Panc1 (cell line): ENCODE measurements at regions not wholly inside any gene's neighbourhood (a gene's known extent, or its start where the extent isn't known, plus 50 kb on each side); places are given as distances from the start of the nearest gene placed in this dataset.

Experiments used
- ATAC-seq: fragments of 200-7000 bp; cut with Tn5 transposase; 2 replicates; pipeline ENCODE4 v1.9.1; 2020; ENCODE audit warnings: mild to moderate bottlenecking, moderate library complexity
- BruUV-seq: library from RNA; stranded (reverse); fragments of 400-500 nt; replicated peaks from 2 replicates; lab custom pipeline; 2021; lab: Mats Ljungman, UMichigan
- CTCF ChIA-PET: fragments of 300-600 bp; sonication (Branson Sonifier 250); formaldehyde crosslinking; loops from one replicate; lab custom pipeline; 2022; ENCODE audit warnings: antibody characterized with exemption; lab: Charles Lee
- POLR2A ChIA-PET: fragments of 300-600 bp; sonication (Branson Sonifier 250); formaldehyde crosslinking; loops from one replicate; lab custom pipeline; 2022; ENCODE audit warnings: antibody characterized with exemption; lab: Charles Lee
- DNase-seq: peaks from one replicate; pipeline ENCODE4 v3.0.0-alpha.2; 2010; ENCODE audit warnings: low read depth, low spot score
- H3K27ac ChIP-seq: 2 replicates; pipeline ENCODE4 v1.5.1; 2011; ENCODE audit warnings: mild to moderate bottlenecking, low read length, inconsistent platforms
- H3K27me3 ChIP-seq: fragments of 200-500 bp; sonication (Bioruptor generic); 2 replicates; pipeline ENCODE4 v1.6.0; 2014; ENCODE audit warnings: low read length, inconsistent platforms; ENCODE audit not compliant: control insufficient read depth, insufficient read depth
- H3K36me3 ChIP-seq: fragments of 200-500 bp; sonication (Bioruptor generic); 2 replicates; pipeline ENCODE4 v1.5.1; 2014; ENCODE audit warnings: inconsistent platforms, mild to moderate bottlenecking, low read length, moderate library complexity; ENCODE audit not compliant: control insufficient read depth, insufficient read depth
- H3K4me1 ChIP-seq: 2 replicates; pipeline ENCODE4 v1.5.1; 2011; ENCODE audit warnings: inconsistent platforms, mild to moderate bottlenecking, low read length, moderate library complexity; ENCODE audit not compliant: control insufficient read depth, insufficient read depth
- H3K4me3 ChIP-seq, 2 experiments: 2 replicates each; pipeline ENCODE4 v1.5.1; 2011 to 2012; ENCODE audit warnings: low read depth in 2 of 2, low read length in 2 of 2, mild to moderate bottlenecking in 2 of 2, inconsistent platforms in 1 of 2, moderate library complexity in 1 of 2
- H3K9me3 ChIP-seq: fragments of 200-500 bp; sonication (Bioruptor generic); 2 replicates; pipeline ENCODE4 v1.5.1; 2014; ENCODE audit warnings: low read depth, mild to moderate bottlenecking, inconsistent platforms, low read length, moderate library complexity; ENCODE audit not compliant: control insufficient read depth, insufficient read depth
- CTCF ChIP-seq: fragments of 450-650 bp; IDR thresholded peaks from 2 replicates; pipeline ENCODE4 v1.5.1; 2017; ENCODE audit warnings: mild to moderate bottlenecking
- POLR2AphosphoS5 ChIP-seq: IDR thresholded peaks from 2 replicates; pipeline ENCODE4 v1.6.1; 2012; ENCODE audit warnings: mild to moderate bottlenecking, low read depth, low read length, moderate library complexity
- SIN3A ChIP-seq: IDR thresholded peaks from 2 replicates; pipeline ENCODE4 v1.6.1; 2012; ENCODE audit warnings: low read depth, mild to moderate bottlenecking, low read length, moderate library complexity, borderline replicate concordance; ENCODE audit not compliant: insufficient read depth
- TCF7L2 ChIP-seq: IDR thresholded peaks from 2 replicates; pipeline ENCODE4 v1.6.1; 2011; ENCODE audit warnings: mild to moderate bottlenecking, low read depth, low read length, inconsistent platforms
- in situ Hi-C: cut with HindIII; loops from 2 replicates; pipeline ENCODE4 v1.10.0; 2016; ENCODE audit warnings: low sequenced_read_pairs, low pct_unique_long_range_greater_than_20kb
- intact Hi-C: fragments of 100-400 bp; cut with micrococcal nuclease; formaldehyde crosslinking; loops from one replicate; pipeline ENCODE4 v1.10.0; 2022; ENCODE audit not compliant: unreplicated experiment
- TF ChIP-seq, protein P1 (sequence below), 2 experiments: IDR thresholded peaks; 2 replicates each; pipeline ENCODE4 v1.6.1; 2011 to 2012; ENCODE audit warnings: low read depth in 2 of 2, control low read depth in 1 of 2, low read length in 1 of 2, mild to moderate bottlenecking in 1 of 2, moderate library complexity in 1 of 2; ENCODE audit not compliant: insufficient read depth in 1 of 2

DNA sequence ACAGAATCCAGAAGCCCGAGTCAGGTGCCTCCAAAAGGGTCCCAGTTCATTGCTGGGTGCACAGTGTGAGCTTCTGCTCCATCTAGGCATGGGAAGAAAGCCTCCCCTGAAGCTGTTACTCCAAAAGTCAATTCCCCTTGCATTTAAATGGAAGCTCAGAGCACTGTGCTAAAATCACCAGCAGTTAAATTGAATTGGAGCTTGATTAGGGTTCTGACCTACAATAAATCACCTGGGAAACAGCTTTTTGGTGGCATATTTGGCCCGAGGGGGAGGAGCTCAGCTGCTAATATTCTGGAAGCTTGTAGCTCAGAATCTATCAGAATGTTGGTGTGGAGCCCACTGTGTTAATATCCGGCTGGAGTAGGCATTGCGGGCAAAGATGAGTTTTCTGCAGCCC, 87.1 kb upstream of the RGMA start:
- Histone ChIP-seq H3K4me1 (no peaks in the 10 kb centered on the region), H3K27me3 (no peaks in the 10 kb centered on the region), H3K9me3 (no peaks in the 10 kb centered on the region), H3K4me3 (no peak overlapping the region), H3K27ac (no peak overlapping the region), H3K36me3 (no peaks in the 10 kb centered on the region)
- in situ Hi-C loops = no loop called here
- intact Hi-C loops = no loop called here
- DNase-seq (no peak), ATAC-seq (no peak)
- no peak for TF ChIP-seq TCF7L2
- no TSS peak for BruUV-seq
- ChIA-PET CTCF (no interaction called here), POLR2A (no interaction called here)

GRCh38 chr15:93174836-93175235, 85.8 kb upstream of the RGMA start:
- H3K9me3 ChIP-seq = no peaks in the 10 kb centered on the region
- no peak overlapping the region for H3K27ac ChIP-seq
- no peak overlapping the region for H3K4me3 ChIP-seq
- ATAC-seq (no peak), DNase-seq (no peak)
- TF ChIP-seq POLR2AphosphoS5 = no peak
- no peak for TF ChIP-seq SIN3A
- TF ChIP-seq, protein P1, sequence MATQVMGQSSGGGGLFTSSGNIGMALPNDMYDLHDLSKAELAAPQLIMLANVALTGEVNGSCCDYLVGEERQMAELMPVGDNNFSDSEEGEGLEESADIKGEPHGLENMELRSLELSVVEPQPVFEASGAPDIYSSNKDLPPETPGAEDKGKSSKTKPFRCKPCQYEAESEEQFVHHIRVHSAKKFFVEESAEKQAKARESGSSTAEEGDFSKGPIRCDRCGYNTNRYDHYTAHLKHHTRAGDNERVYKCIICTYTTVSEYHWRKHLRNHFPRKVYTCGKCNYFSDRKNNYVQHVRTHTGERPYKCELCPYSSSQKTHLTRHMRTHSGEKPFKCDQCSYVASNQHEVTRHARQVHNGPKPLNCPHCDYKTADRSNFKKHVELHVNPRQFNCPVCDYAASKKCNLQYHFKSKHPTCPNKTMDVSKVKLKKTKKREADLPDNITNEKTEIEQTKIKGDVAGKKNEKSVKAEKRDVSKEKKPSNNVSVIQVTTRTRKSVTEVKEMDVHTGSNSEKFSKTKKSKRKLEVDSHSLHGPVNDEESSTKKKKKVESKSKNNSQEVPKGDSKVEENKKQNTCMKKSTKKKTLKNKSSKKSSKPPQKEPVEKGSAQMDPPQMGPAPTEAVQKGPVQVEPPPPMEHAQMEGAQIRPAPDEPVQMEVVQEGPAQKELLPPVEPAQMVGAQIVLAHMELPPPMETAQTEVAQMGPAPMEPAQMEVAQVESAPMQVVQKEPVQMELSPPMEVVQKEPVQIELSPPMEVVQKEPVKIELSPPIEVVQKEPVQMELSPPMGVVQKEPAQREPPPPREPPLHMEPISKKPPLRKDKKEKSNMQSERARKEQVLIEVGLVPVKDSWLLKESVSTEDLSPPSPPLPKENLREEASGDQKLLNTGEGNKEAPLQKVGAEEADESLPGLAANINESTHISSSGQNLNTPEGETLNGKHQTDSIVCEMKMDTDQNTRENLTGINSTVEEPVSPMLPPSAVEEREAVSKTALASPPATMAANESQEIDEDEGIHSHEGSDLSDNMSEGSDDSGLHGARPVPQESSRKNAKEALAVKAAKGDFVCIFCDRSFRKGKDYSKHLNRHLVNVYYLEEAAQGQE (IDR thresholded peaks at IDR 0.05; ENCODE audit: insufficient read depth in 1 of 2, low read depth in 2 of 2, low read length in 1 of 2) = no peak
- no peak for TF ChIP-seq TCF7L2
- TF ChIP-seq CTCF = no peak
- H3K36me3 ChIP-seq = no peaks in the 10 kb centered on the region
- no peaks in the 10 kb centered on the region for H3K4me1 ChIP-seq
- 0 out of 2 replicates have a peak, but pooled peaks cover 5% of the 10 kb centered on the region for H3K27me3 ChIP-seq
- intact Hi-C loops (no loop called here), in situ Hi-C loops (no loop called here)
- CTCF ChIA-PET = no interaction called here
- BruUV-seq = no TSS peak
- POLR2A ChIA-PET = no interaction called here

DNA sequence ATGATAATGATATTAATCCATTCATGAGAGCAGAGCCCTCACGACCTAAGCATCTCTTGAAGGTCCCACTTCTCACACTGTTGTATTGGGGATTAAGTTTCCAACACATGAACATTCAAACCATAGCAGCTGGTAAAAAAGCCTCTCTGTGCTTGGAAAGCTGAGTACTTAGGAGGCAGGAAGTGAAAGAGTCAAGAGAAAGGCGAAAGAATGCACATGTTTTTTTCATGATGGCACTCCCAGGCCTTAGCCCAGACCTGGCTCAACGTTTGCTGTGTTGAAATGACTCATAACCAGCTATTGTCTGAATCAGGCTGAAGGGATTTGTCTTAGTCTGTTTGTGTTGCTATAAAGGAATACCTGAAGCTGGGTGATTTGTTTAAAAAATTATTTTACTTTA, 84.4 kb upstream of the RGMA start:
- intact Hi-C loops = no loop called here
- in situ Hi-C loops = no loop called here
- POLR2A ChIA-PET = no interaction called here
- TF ChIP-seq TCF7L2 = no peak
- no peak for TF ChIP-seq POLR2AphosphoS5
- no peak for TF ChIP-seq SIN3A
- TF ChIP-seq, protein P1 (IDR thresholded peaks at IDR 0.05; ENCODE audit: insufficient read depth in 1 of 2, low read depth in 2 of 2, low read length in 1 of 2) = no peak
- no peak for TF ChIP-seq CTCF
- no peak for DNase-seq
- Histone ChIP-seq H3K9me3 (no peaks in the 10 kb centered on the region), H3K4me3 (no peak overlapping the region), H3K27ac (no peak overlapping the region), H3K36me3 (no peaks in the 10 kb centered on the region), H3K4me1 (no peaks in the 10 kb centered on the region), H3K27me3 (peaks cover 9% of the 10 kb centered on the region; the same call in 1 of the 2 replicates)
- CTCF ChIA-PET = no interaction called here
- BruUV-seq = no TSS peak
- ATAC-seq = no peak
